H1 (cell line): ENCODE measurements at regions not wholly inside any gene's neighbourhood (a gene's known extent, or its start where the extent isn't known, plus 50 kb on each side); places are given as distances from the start of the nearest gene placed in this dataset.

Experiments used
- CEBPB ChIP-seq: IDR thresholded peaks from 2 replicates; pipeline ENCODE4 v1.6.1; 2012; ENCODE audit warnings: low read depth, low read length
- RBBP5 ChIP-seq: IDR thresholded peaks from 2 replicates; pipeline ENCODE4 v1.7.1; 2012; ENCODE audit warnings: low read depth, mild to moderate bottlenecking, inconsistent platforms, low read length, moderate library complexity, borderline replicate concordance

GRCh38 chr3:23669541-23670255 lies 136.1 kb upstream of the UBE2E1 start (continued):
- TF ChIP-seq CEBPB (no peak), RBBP5 (no peak)
